ENCODE measurements at regions not wholly inside any gene's neighbourhood (a gene's known extent, or its start where the extent isn't known, plus 50 kb on each side); places are given as distances from the start of the nearest gene placed in this dataset.
"Not testable (repeated sequence)": the region's sequence is repeated elsewhere in the genome, so short reads cannot be mapped to it uniquely, and the experiment has no call there.

- DNase-seq (ENCODE audit: low spot score), result no peak
These were observed 276.1 kb upstream of the BTG1 start for GRCh38 chr12:92421701-92422100.

GRCh38 chr12:92421042-92421441 lies 275.4 kb upstream of the BTG1 start:
- DNase-seq (ENCODE audit: low spot score), result no peak

DNA sequence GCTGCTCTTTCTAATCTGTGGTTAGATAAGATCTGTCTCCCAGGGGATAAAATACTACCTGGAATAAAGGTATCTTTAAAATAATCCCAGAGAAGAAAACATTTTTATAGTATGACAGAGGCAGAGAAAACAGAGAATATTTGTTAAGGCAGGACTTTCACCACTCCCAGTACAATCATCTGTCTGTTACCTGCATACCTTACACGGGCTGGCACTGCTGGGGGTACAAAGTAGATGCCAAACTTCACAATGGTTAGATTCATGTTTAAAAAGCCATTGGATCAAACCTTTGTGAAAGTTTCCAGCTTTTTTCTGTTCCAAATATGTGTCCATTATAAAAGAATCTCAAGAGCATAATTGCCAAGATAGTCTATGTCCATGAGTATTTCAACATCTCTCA lies 273.6 kb upstream of the BTG1 start:
- DNase-seq (ENCODE audit: low spot score), result no peak

DNA sequence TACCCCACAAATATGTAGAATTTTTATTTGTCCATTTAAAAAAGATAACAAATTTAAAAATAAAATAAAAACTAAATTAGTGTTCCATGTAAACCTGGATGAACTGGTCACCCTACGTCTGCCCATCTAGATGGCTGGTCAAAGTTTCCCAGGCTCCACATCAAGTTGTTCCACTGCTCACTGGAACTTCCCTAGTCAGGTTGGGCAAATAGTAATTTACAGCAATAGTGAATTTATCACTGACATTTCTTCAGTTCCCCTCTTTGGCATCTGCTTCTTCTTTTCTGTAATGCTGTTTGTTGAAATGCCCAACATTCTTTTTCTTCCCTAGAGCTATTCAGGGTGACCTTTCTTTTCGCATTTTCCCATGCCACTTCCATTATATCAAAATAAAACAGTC lies 272.7 kb upstream of the BTG1 start:
- DNase-seq (ENCODE audit: low spot score), result no peak

DNA sequence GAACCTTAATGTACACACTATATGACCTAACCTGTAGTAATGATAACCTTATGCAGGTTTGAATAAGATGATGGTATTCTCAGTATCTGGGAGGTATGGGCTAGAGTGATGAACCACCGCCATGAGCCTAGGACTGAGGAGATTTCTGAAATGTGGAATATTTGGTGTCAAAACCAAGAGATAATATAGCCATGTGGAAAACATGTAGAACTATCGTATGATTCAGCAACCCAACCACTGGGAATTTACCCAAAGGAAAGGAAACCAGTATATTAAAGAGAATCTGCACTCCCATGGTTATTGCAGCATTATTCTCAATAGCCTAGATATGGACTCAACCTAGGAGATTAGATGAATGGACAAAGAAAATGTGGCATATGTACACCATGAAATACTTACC lies 271.7 kb upstream of the BTG1 start:
- no peak for DNase-seq (ENCODE audit: low spot score)

- no peak for DNase-seq (ENCODE audit: low spot score)
These were observed 270.8 kb upstream of the BTG1 start for GRCh38 chr12:92416385-92416812.

GRCh38 chr12:92414170-92415070 lies 268.8 kb upstream of the BTG1 start:
- DNase-seq (ENCODE audit: low spot score), result no peak

DNA sequence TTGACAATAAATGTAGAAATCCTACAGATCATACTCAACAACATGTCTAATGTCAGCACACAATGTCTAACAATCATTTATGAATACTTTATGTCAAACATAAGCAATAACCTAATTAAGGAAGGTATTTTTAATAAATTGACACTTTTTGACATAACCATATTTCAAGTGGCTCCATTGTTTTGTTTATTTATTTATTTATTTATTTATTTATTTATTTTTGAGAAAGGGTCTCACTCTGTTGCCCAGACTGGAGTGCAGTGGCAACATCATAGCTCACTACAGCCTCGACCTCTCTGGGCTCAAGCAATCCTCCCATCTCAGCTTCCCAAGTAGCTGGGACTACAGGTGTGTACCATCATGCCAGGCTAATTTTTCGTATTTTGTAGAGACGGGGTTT lies 267.6 kb upstream of the BTG1 start:
- no peak for DNase-seq (ENCODE audit: low spot score)

DNA sequence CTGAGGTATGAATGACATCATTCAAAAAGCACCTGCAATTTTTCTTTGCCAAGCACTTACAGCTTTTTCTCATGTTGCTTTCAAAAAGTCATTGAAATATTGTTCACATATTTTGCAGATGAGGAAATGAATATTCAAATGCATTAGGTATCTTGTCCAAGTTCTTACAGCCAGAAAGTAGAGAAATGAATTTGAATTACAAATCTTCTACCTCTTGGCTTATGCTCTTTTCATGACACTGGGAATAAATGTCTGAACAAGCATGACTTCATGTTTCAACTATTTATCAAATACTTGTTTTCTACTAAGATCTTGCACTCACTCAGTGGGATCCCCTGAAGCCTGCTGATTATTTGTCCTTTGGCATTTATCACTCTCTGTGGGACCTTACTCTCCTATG lies 267.2 kb upstream of the BTG1 start:
- no peak for DNase-seq (ENCODE audit: low spot score)

GRCh38 chr12:92411687-92412086 lies 266.0 kb upstream of the BTG1 start:
- DNase-seq (ENCODE audit: low spot score), result no peak

- peak; percentile 50 for DNase-seq (ENCODE audit: low spot score)
These were observed 262.6 kb upstream of the BTG1 start for GRCh38 chr12:92408072-92408900.

DNA sequence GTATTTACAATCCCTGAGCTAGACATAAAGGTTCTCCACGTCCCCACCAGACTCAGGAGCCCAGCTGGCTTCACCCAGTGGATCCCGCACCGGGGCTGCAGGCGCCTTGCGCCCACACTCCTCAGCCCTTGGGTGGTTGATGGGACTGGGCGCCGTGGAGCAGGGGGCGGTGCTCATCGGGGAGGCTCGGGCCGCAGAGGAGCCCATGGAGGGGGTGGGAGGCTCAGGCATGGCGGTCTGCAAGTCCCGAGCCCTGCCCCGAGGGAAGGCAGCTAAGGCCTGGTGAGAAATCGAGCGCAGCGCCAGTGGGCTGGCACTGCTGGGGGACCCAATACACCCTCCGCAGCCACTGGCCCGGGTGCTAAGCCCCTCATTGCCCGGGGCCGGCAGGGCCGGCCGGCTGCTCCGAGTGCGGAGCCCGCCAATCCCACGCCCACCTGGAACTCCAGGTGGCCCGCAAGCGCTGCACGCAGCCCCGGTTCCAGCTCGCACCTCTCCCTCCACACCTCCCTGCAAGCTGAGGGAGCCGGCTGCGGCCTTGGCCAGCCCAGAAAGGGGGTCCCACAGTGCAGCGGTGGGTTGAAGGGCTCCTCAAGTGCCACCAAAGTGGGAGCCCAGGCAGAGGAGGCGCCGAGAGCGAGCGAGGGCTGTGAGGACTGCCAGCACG lies 260.9 kb upstream of the BTG1 start:
- DNase-seq (ENCODE audit: low spot score), result not testable (repeated sequence)

- DNase-seq (ENCODE audit: low spot score), result not testable (repeated sequence)
These were observed 260.2 kb upstream of the BTG1 start for GRCh38 chr12:92405801-92406251.

GRCh38 chr12:92404921-92405320 lies 259.3 kb upstream of the BTG1 start:
- no peak for DNase-seq (ENCODE audit: low spot score)

GRCh38 chr12:92404259-92404894 lies 258.7 kb upstream of the BTG1 start:
- DNase-seq (ENCODE audit: low spot score), result no peak

DNA sequence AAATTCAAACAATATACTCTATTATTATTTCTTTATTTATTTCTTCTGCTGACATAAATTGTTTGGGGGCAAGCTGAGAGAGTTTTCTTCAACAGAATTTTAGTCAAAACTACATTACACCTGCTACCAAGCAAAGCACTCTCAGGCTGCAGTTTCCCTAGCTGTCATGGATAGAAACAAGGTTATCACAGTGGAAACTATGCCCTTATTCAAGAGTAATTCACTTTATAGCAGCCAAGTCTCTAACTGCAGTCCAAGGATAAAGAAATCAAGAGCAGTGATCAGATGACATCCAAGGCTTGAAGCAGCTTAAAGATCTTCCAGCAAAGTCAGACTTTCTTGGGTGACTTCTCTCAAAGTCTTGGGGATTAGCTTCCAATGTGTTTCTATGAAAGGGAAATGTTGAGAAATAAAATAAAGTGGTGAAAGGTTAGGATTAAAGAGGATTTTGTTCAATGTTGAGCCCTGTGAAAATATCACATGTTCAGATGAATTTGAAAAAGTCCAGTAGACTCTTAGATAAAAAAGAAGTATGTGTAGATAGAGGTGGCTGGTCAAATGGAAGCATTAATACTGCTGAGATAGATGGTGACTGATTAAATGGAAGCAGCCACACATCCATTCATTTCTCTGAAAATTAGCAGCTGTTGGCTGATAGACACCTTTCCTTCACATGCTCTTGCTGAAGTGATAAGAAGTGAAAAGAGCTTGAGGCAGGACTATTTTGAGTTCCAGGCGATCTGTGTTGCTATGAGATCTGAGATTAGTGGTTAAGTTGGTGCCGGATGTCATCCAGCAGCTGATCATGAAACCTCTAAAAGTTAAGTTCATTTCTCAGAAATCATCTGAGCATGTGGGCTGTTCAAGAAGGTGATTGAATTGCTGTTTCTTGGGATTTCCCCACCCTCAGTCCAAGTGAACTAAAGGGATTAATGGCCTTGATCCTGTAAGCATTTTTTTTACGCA lies 257.8 kb upstream of the BTG1 start:
- no peak for DNase-seq (ENCODE audit: low spot score)

DNA sequence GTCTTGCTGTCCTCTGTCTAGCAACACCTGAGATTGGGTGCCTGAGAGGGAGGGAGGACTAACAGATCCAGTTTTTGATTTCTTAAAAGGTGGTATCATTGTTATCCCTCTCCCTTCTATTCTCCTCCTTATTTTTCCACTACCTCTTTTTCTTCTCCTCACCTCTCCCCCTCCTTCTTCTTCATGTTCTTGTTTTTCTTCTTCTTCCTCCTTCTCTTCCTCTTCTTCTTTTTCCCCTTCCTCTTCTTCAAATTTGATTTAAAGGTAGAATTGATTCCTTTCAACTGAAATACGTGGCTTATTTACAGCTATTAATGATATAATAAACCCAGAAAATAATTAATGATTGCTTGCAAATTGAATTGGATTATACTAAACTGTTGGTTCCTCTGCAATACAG lies 256.8 kb upstream of the BTG1 start:
- DNase-seq (ENCODE audit: low spot score), result no peak

DNA sequence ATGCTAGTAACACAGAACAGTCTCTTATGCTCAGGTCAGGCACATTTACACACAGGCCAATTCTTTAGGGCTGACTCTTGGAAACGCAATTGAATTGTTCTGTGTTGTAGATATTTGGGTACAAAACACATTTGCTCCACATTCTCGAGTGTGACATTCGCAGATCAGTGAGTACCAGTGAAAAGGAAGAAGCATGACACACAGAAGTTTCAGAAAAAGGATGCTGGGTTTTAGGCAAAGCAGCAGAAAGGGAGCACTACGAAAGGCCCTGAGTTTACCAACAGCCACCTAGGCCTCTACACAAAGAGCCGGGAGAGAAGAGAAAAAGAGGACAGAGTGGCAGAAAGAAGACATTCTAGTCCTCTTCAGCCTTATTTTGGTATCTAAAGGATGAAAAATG lies 254.4 kb upstream of the BTG1 start:
- DNase-seq (ENCODE audit: low spot score), result no peak

DNA sequence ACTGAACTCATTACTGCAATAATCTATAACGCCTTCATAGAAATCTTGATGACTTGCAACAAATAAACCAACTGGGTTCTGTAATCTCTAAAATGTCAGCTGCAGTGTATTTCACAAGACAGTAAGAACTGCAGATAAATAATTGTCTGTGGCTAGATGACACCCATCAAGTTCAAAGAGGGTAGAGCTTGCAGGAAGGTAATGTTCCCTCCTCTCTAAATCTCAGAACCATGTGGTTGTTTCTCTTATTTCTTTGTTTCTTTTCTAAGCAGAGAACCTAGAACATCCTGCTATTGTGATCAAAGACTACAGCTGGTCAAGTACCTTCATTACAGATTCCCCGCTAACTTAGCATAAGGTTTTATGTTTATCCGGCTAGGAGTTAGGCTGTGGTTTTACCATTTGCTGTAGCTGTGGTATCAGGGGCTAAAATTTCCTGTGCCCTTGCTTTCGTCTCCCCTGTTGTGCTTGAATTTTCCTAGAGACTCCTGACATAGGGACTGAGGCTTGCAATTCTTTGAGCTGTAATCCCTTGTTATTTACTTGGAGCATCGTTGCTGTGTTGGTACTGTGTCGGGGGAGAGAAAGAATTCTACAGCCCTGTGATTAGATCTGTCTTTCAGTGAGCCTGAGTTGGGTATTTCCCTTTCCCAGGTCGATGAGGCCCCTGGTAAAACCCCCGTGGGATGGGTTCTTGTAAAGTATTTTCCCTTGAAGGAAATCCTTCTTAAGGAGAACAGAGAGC lies 253.1 kb upstream of the BTG1 start:
- no peak for DNase-seq (ENCODE audit: low spot score)

GRCh38 chr12:92396647-92397252 lies 251.1 kb upstream of the BTG1 start:
- no peak for DNase-seq (ENCODE audit: low spot score)
